Keratinocyte (primary cell): ENCODE measurements at regions not wholly inside any gene's neighbourhood (a gene's known extent, or its start where the extent isn't known, plus 50 kb on each side); places are given as distances from the start of the nearest gene placed in this dataset.

Experiments
- CTCF ChIP-seq, 3 experiments: IDR thresholded peaks in 1 of 3; conservative IDR thresholded peaks in 1 of 3; optimal IDR thresholded peaks in 1 of 3; 2 replicates in 2 of 3; 3 replicates in 1 of 3; pipeline versions ENCODE3 to v1.5.1; 2011; ENCODE audit warnings: low read length in 3 of 3, mild to moderate bottlenecking in 3 of 3, moderate library complexity in 2 of 3, control low read depth in 1 of 3, inconsistent platforms in 1 of 3; ENCODE audit not compliant: insufficient read depth in 2 of 3; ENCODE audit errors: extremely low read depth in 1 of 3
- EZH2 ChIP-seq: IDR thresholded peaks from one replicate; pipeline ENCODE4 v1.6.1; 2012; ENCODE audit warnings: inconsistent platforms, mild to moderate bottlenecking, low read length, moderate library complexity

GRCh38 chr12:127189992-127190391 is 1077.0 kb upstream of the TMEM132C start:
- no peak for TF ChIP-seq EZH2
- TF ChIP-seq CTCF (optimal IDR thresholded peaks at IDR 0.05 in 1 of 3, IDR thresholded peaks at IDR 0.05 in 1 of 3, conservative IDR thresholded peaks at IDR 0.05 in 1 of 3; ENCODE audit: extremely low read depth in 1 of 3, insufficient read depth in 2 of 3, low read length in 3 of 3), result no peak
